HEK293 (cell line): ENCODE measurements at regions not wholly inside any gene's neighbourhood (a gene's known extent, or its start where the extent isn't known, plus 50 kb on each side); places are given as distances from the start of the nearest gene placed in this dataset.

Source experiments
- ZNF555 ChIP-seq: fragments of 450-650 bp; formaldehyde crosslinking; conservative IDR thresholded peaks from 2 replicates; pipeline ENCODE4 v1.5.1; 2017; ENCODE audit warnings: missing biosample characterization, mild to moderate bottlenecking, missing genetic modification characterization, inconsistent platforms
- TF ChIP-seq, protein P1 (sequence below): fragments of 450-650 bp; formaldehyde crosslinking; IDR thresholded peaks from 2 replicates; pipeline ENCODE4 v1.5.1; 2016; ENCODE audit warnings: missing biosample characterization, missing genetic modification characterization
- TF ChIP-seq, protein P2 (sequence below): fragments of 450-650 bp; formaldehyde crosslinking; IDR thresholded peaks from 2 replicates; pipeline ENCODE4 v1.5.1; 2016; ENCODE audit warnings: missing biosample characterization, missing genetic modification characterization

DNA sequence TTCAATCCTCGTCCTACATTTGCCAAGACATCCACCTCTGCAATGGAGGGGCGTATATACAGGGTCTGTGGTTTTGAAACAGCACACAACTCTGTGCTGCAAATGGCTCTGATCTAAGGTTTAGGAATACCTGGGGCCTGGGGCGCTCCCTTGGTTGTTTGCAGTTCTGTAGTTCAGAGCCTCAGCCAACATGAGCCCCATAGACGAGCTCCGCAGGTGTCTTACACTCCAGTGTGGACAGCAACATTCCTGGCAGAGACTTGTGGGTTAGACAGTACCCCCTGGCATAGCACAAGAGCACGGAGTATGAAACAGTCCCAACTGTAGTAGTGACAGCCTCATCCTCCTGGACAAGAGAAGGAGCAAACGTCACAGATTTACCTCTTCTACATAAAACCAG, 120.3 kb upstream of the BARHL2 start:
- TF ChIP-seq ZNF555, result no peak
- TF ChIP-seq, protein P1, sequence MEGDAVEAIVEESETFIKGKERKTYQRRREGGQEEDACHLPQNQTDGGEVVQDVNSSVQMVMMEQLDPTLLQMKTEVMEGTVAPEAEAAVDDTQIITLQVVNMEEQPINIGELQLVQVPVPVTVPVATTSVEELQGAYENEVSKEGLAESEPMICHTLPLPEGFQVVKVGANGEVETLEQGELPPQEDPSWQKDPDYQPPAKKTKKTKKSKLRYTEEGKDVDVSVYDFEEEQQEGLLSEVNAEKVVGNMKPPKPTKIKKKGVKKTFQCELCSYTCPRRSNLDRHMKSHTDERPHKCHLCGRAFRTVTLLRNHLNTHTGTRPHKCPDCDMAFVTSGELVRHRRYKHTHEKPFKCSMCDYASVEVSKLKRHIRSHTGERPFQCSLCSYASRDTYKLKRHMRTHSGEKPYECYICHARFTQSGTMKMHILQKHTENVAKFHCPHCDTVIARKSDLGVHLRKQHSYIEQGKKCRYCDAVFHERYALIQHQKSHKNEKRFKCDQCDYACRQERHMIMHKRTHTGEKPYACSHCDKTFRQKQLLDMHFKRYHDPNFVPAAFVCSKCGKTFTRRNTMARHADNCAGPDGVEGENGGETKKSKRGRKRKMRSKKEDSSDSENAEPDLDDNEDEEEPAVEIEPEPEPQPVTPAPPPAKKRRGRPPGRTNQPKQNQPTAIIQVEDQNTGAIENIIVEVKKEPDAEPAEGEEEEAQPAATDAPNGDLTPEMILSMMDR (tag by site-specific recombination), result no peak
- TF ChIP-seq, protein P2, sequence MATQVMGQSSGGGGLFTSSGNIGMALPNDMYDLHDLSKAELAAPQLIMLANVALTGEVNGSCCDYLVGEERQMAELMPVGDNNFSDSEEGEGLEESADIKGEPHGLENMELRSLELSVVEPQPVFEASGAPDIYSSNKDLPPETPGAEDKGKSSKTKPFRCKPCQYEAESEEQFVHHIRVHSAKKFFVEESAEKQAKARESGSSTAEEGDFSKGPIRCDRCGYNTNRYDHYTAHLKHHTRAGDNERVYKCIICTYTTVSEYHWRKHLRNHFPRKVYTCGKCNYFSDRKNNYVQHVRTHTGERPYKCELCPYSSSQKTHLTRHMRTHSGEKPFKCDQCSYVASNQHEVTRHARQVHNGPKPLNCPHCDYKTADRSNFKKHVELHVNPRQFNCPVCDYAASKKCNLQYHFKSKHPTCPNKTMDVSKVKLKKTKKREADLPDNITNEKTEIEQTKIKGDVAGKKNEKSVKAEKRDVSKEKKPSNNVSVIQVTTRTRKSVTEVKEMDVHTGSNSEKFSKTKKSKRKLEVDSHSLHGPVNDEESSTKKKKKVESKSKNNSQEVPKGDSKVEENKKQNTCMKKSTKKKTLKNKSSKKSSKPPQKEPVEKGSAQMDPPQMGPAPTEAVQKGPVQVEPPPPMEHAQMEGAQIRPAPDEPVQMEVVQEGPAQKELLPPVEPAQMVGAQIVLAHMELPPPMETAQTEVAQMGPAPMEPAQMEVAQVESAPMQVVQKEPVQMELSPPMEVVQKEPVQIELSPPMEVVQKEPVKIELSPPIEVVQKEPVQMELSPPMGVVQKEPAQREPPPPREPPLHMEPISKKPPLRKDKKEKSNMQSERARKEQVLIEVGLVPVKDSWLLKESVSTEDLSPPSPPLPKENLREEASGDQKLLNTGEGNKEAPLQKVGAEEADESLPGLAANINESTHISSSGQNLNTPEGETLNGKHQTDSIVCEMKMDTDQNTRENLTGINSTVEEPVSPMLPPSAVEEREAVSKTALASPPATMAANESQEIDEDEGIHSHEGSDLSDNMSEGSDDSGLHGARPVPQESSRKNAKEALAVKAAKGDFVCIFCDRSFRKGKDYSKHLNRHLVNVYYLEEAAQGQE (tag by site-specific recombination), result no peak
